Testis (tissue), 2 donors: ENCODE measurements at regions not wholly inside any gene's neighbourhood (a gene's known extent, or its start where the extent isn't known, plus 50 kb on each side); places are given as distances from the start of the nearest gene placed in this dataset.

Experiments used
- DNase-seq: peaks from one replicate; pipeline ENCODE4 v3.0.0-alpha.2; 2019
- H3K27ac ChIP-seq, 2 donors: fragments of 200-600 bp; sonication (generic); one replicate each; pipeline ENCODE4 v1.5.1; 2019
- H3K27me3 ChIP-seq: fragments of 200-600 bp; sonication (generic); one replicate; pipeline ENCODE4 v1.5.1; 2019
- H3K36me3 ChIP-seq: fragments of 200-600 bp; sonication (generic); one replicate; pipeline ENCODE4 v1.5.1; 2017; ENCODE audit warnings: low read depth; ENCODE audit errors: missing control alignments
- H3K4me1 ChIP-seq: fragments of 200-600 bp; sonication (generic); one replicate; pipeline ENCODE4 v1.5.1; 2019
- H3K4me3 ChIP-seq, 2 donors: fragments of 200-600 bp; sonication (generic); one replicate each; pipeline ENCODE4 v1.5.1; 2017 to 2019
- H3K9me3 ChIP-seq: fragments of 200-600 bp; sonication (generic); one replicate; pipeline ENCODE4 v1.5.1; 2017
- CTCF ChIP-seq, 3 experiments: fragments of 450-650 bp in 2 of 3; fragments of 200-600 bp in 1 of 3; sonication (generic) in 1 of 3; IDR thresholded peaks; one replicate each; pipeline ENCODE4 v1.5.1; 2016 to 2019; ENCODE audit warnings: antibody characterized with exemption in 3 of 3, mild to moderate bottlenecking in 2 of 3, moderate library complexity in 1 of 3
- POLR2A ChIP-seq: fragments of 450-650 bp; IDR thresholded peaks from one replicate; pipeline ENCODE4 v1.6.1; 2017; ENCODE audit warnings: antibody characterized with exemption, mild to moderate bottlenecking, moderate library complexity
- intact Hi-C: fragments of 100-400 bp; cut with DNase I; formaldehyde crosslinking; loops from one replicate; pipeline ENCODE4 v1.15.1; 2023; ENCODE audit warnings: low total_unique reads

- Histone ChIP-seq H3K27me3 (no peaks in the 10 kb centered on the region), H3K4me3 (no peak overlapping the region), H3K36me3 (no peaks in the 10 kb centered on the region), H3K27ac (no peak overlapping the region), H3K9me3 (no peaks in the 10 kb centered on the region), H3K4me1 (peaks cover 3% of the 10 kb centered on the region)
- DNase-seq: no peak
- TF ChIP-seq POLR2A: no peak
- no peak for TF ChIP-seq CTCF (IDR thresholded peaks at IDR 0.05)
- intact Hi-C loops: no loop called here
Observed at GRCh38 chr10:114771749-114772148, 49.8 kb upstream of the FHIP2A start.
